Stomach smooth muscle (tissue), 2 donors: ENCODE measurements at regions not wholly inside any gene's neighbourhood (a gene's known extent, or its start where the extent isn't known, plus 50 kb on each side); places are given as distances from the start of the nearest gene placed in this dataset.

Source experiments
- H3K27ac ChIP-seq: one replicate; pipeline ENCODE4 v1.7.0; 2013; ENCODE audit warnings: mild to moderate bottlenecking, low read length, inconsistent platforms
- H3K27me3 ChIP-seq, 2 donors: one replicate each; pipeline ENCODE4 v1.7.0; 2013; ENCODE audit warnings: low read length in 2 of 2; ENCODE audit not compliant: insufficient read depth in 2 of 2, control insufficient read depth in 1 of 2
- H3K36me3 ChIP-seq, 2 donors: one replicate each; pipeline ENCODE4 v1.7.0; 2013; ENCODE audit warnings: low read length in 2 of 2; ENCODE audit not compliant: control insufficient read depth in 2 of 2, insufficient read depth in 2 of 2
- H3K4me1 ChIP-seq: one replicate; pipeline ENCODE4 v1.7.0; 2013; ENCODE audit warnings: low read length; ENCODE audit not compliant: control insufficient read depth, insufficient read depth
- H3K4me3 ChIP-seq, 2 donors: one replicate each; pipeline ENCODE4 v1.7.0; 2013; ENCODE audit warnings: low read length in 2 of 2
- H3K9ac ChIP-seq, 2 donors: one replicate each; pipeline ENCODE4 v1.7.0; 2013; ENCODE audit warnings: low read length in 2 of 2, mild to moderate bottlenecking in 1 of 2
- H3K9me3 ChIP-seq, 2 donors: one replicate each; pipeline ENCODE4 v1.7.0; 2013; ENCODE audit warnings: low read length in 2 of 2; ENCODE audit not compliant: control insufficient read depth in 2 of 2
- donor health status: healthy.
- donor health status: Pancreatic carcinoma.

DNA sequence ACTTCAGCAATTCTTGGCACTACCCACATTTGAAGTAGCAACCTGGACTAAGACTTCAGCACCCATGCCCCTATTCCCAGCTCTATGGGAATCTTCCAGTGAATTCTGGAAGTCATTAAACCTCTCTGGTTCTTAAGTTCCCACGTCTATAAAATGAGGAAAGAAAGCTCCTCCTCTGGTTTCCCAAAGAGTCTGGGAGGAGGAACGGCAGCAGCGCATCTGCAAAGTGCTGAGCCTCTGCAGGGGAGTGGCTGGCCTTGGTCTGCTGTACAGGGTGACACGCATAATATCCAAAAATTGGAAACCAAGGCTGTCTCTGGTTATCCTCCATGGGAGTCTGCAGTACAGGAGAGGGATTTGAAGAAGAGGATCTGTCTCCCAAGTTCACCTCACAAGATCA lies 73.6 kb upstream of the TP53I11 start:
- H3K36me3 ChIP-seq = no peaks in the 10 kb centered on the region
- no peaks in the 10 kb centered on the region for H3K9me3 ChIP-seq
- H3K4me3 ChIP-seq = no peak overlapping the region
- no peak overlapping the region for H3K9ac ChIP-seq
- H3K27me3 ChIP-seq = peaks cover 0 to 3% of the 10 kb centered on the region in 2 donors
- peaks cover 11% of the 10 kb centered on the region for H3K4me1 ChIP-seq
- no peak overlapping the region for H3K27ac ChIP-seq

DNA sequence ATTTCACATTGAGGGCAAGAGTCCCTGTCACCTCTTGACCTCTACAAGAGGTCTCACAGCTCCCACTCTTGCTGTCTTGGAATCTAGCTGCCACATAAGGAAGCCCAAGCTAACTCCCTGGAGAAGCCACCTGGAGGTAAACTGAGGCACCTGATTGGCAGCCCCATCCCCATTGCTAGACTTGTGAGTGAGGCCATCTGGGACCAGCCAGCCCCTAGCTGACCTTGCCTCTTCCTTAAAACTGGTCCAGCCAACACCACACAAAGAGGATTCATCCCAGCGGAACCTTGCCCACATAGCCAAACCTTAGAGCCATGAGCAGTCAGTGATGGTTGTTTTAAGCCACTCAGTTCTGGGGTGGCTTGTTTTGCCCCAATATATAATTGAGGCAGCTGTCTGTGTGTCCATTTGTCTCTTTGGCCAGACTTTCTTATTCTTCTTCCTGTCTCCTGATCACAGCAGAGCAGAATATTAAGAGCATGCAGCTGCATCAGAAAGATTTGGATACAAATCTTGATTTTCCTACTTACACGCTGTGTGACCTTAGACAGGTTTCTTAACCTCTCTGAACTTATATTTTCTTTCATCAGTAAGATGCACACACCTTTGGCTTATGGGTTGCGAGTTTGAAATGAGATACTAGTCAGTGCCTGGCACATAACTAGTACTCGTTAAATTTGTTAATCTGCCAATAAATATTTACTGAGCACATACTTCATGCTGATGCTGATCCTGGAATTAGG lies 74.3 kb upstream of the TP53I11 start:
- H3K4me1 ChIP-seq = peaks cover 11% of the 10 kb centered on the region
- H3K27ac ChIP-seq = no peak overlapping the region
- H3K27me3 ChIP-seq = peaks cover 0 to 3% of the 10 kb centered on the region in 2 donors
- no peaks in the 10 kb centered on the region for H3K36me3 ChIP-seq
- no peak overlapping the region for H3K9ac ChIP-seq
- no peak overlapping the region for H3K4me3 ChIP-seq
- no peaks in the 10 kb centered on the region for H3K9me3 ChIP-seq

GRCh38 chr11:45025716-45026492 lies 75.2 kb upstream of the TP53I11 start:
- Histone ChIP-seq H3K36me3 (no peaks in the 10 kb centered on the region), H3K27ac (no peak overlapping the region), H3K4me3 (no peak overlapping the region), H3K9ac (no peak overlapping the region), H3K4me1 (peaks cover 11% of the 10 kb centered on the region), H3K9me3 (no peaks in the 10 kb centered on the region), H3K27me3 (peaks cover 0 to 2% of the 10 kb centered on the region in 2 donors)

DNA sequence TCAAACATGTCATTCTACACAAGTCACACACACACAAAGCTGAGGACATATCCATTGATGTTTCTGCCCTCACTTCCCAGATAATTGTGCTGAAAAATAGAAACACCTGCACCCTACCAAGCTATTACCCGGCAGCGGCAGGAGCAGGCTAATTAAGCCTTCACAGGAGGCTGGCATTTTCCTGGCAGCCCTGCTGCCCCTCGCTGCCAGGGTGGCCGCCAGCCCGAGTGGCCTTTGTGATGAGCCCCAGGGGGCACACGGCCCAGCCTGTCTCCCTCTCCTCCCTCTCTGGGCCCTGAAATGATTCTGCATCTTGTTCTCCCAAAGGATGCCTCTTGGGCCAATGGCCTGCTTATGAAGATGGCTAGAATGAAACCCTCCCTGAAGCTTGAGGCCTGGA lies 76.2 kb upstream of the TP53I11 start:
- Histone ChIP-seq H3K27me3 (peaks cover 0 to 2% of the 10 kb centered on the region in 2 donors), H3K9me3 (no peaks in the 10 kb centered on the region), H3K4me1 (peaks cover 8% of the 10 kb centered on the region), H3K4me3 (no peak overlapping the region), H3K27ac (no peak overlapping the region), H3K36me3 (no peaks in the 10 kb centered on the region), H3K9ac (no peak overlapping the region)

GRCh38 chr11:45027312-45027711 lies 76.6 kb upstream of the TP53I11 start:
- peaks cover 0 to 2% of the 10 kb centered on the region in 2 donors for H3K27me3 ChIP-seq
- H3K27ac ChIP-seq = no peak overlapping the region
- no peaks in the 10 kb centered on the region for H3K9me3 ChIP-seq
- no peaks in the 10 kb centered on the region for H3K36me3 ChIP-seq
- no peak overlapping the region for H3K9ac ChIP-seq
- H3K4me3 ChIP-seq = no peak overlapping the region
- H3K4me1 ChIP-seq = peaks cover 4% of the 10 kb centered on the region

DNA sequence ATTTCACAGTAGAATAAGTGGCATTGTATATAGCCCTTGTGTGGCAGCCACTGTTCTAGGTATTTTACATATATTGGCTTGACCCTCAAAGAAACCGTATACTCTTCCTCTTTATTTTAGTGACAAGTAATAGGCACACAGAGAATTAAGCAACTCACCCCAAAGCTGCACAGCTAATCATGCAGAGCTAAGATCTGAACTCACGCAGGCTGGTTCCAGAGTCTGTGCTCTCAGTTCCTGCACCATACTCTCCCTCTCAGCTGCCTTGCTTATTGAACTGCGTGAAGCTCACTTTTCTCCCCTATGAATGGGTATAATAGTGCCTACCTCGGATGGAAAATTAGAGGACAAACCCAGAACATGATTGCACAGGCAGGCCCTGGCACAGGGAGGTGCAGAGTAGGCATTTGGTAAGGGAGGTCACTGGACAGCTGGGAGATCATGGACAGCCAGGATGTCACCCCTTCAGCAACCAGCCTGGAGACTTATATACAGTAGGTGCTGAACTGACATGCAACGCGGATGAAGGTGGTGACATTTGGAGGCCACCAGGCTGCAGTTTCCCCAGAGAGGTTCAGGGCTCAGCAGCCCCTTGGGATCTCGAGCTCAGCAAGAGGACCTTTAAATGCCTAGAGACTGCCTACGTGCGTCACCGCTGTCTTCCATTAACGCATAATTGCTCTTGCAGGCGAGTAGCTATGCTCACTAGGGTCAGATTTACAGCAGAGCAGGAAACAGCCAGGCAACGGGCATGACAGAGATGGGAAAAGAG lies 78.4 kb upstream of the TP53I11 start:
- no peaks in the 10 kb centered on the region for H3K9me3 ChIP-seq
- H3K4me1 ChIP-seq = no peaks in the 10 kb centered on the region
- H3K27me3 ChIP-seq = peaks cover 0 to 2% of the 10 kb centered on the region in 2 donors
- no peaks in the 10 kb centered on the region for H3K36me3 ChIP-seq
- no peak overlapping the region for H3K27ac ChIP-seq
- H3K9ac ChIP-seq = no peak overlapping the region
- no peak overlapping the region for H3K4me3 ChIP-seq

GRCh38 chr11:45030778-45031177 lies 80.1 kb upstream of the TP53I11 start:
- Histone ChIP-seq H3K27ac (no peak overlapping the region), H3K4me3 (no peak overlapping the region), H3K36me3 (no peaks in the 10 kb centered on the region), H3K4me1 (no peaks in the 10 kb centered on the region), H3K9me3 (no peaks in the 10 kb centered on the region), H3K27me3 (peaks cover 0 to 2% of the 10 kb centered on the region in 2 donors), H3K9ac (no peak overlapping the region)

DNA sequence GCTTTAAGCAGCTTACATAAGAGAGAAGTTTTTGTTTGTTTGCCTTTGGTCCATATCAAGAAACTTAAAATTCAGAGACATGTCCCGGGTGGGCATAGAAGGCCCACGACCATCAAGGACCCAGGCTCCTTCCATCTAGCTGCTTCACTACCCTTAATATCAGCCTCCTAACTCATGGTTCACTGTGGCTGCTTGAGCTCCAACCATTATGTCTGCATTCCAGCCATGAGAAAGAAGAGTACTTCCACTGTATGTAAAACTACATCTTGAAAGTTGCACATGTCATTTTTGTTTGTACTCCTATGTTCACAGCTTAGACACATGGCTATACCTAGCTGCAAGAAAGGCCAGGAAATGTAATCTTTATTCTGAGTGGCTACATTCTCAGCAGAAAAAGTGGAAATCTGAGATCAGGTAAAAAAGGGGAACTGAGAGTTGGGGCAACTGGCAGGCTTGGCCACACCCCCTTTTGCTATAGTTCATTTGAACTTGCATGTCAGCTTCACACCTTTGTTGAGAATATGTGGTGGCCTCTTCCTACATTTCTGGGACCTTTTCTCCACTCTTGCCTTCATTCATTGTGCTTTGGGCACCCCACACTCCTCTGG lies 81.3 kb upstream of the TP53I11 start:
- Histone ChIP-seq H3K4me1 (no peaks in the 10 kb centered on the region), H3K9ac (no peak overlapping the region), H3K9me3 (no peaks in the 10 kb centered on the region), H3K27ac (no peak overlapping the region), H3K27me3 (no peaks in the 10 kb centered on the region), H3K4me3 (no peak overlapping the region), H3K36me3 (no peaks in the 10 kb centered on the region)

- H3K4me3 ChIP-seq = no peak overlapping the region
- H3K27ac ChIP-seq = no peak overlapping the region
- no peaks in the 10 kb centered on the region for H3K36me3 ChIP-seq
- no peak overlapping the region for H3K9ac ChIP-seq
- H3K4me1 ChIP-seq = no peaks in the 10 kb centered on the region
- peaks cover 4 to 17% of the 10 kb centered on the region in 2 donors for H3K9me3 ChIP-seq
- H3K27me3 ChIP-seq = no peaks in the 10 kb centered on the region
Observed at GRCh38 chr11:45035413-45035812, 84.7 kb upstream of the TP53I11 start.

GRCh38 chr11:45036010-45036409 lies 85.3 kb upstream of the TP53I11 start:
- H3K4me1 ChIP-seq = no peaks in the 10 kb centered on the region
- H3K9ac ChIP-seq = no peak overlapping the region
- no peak overlapping the region for H3K4me3 ChIP-seq
- no peaks in the 10 kb centered on the region for H3K27me3 ChIP-seq
- H3K9me3 ChIP-seq = peaks cover 4 to 17% of the 10 kb centered on the region in 2 donors
- H3K36me3 ChIP-seq = no peaks in the 10 kb centered on the region
- H3K27ac ChIP-seq = no peak overlapping the region
